ENCODE measurements at regions not wholly inside any gene's neighbourhood (a gene's known extent, or its start where the extent isn't known, plus 50 kb on each side); places are given as distances from the start of the nearest gene placed in this dataset.

DNA sequence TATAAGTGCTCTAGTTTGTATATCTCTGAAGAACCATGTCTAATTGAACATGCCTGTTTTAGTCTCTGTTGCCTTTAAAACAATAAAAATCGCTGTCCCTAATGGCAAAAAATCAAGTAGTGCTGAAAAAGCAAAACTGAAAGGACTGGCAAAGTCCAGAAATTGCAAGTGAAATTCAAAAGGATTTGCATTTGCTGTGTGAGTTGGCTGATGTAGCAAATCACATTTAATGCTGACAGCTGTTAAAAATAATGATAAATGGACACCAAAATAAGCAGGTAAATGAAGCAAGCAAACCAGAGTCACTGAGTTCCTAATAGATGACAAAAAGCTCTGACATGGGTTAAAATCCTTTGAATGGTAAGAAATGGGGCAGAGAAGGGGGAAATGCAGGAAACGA is 874.1 kb downstream of the GRM8 start:
- Histone ChIP-seq H3K27ac (no peak overlapping the region), H3K4me1 (no peaks in the 10 kb centered on the region), H3K36me3 (ENCODE audit: low read depth, missing control alignments) (no peaks in the 10 kb centered on the region), H3K4me3 (no peak overlapping the region), H3K27me3 (no peaks in the 10 kb centered on the region), H3K9me3 (no peaks in the 10 kb centered on the region)
- DNase-seq = no peak
- TF ChIP-seq POLR2A (IDR thresholded peaks at IDR 0.05) = no peak
- TF ChIP-seq, protein P1, sequence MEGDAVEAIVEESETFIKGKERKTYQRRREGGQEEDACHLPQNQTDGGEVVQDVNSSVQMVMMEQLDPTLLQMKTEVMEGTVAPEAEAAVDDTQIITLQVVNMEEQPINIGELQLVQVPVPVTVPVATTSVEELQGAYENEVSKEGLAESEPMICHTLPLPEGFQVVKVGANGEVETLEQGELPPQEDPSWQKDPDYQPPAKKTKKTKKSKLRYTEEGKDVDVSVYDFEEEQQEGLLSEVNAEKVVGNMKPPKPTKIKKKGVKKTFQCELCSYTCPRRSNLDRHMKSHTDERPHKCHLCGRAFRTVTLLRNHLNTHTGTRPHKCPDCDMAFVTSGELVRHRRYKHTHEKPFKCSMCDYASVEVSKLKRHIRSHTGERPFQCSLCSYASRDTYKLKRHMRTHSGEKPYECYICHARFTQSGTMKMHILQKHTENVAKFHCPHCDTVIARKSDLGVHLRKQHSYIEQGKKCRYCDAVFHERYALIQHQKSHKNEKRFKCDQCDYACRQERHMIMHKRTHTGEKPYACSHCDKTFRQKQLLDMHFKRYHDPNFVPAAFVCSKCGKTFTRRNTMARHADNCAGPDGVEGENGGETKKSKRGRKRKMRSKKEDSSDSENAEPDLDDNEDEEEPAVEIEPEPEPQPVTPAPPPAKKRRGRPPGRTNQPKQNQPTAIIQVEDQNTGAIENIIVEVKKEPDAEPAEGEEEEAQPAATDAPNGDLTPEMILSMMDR (IDR thresholded peaks at IDR 0.05) = no peak
- intact Hi-C loops (cut with DNase I; ENCODE audit: low total_unique reads) = no loop called here
- WGBS, 2 donors = 74 to 77% methylated on average over 2 of the region's 2 CpGs

DNA sequence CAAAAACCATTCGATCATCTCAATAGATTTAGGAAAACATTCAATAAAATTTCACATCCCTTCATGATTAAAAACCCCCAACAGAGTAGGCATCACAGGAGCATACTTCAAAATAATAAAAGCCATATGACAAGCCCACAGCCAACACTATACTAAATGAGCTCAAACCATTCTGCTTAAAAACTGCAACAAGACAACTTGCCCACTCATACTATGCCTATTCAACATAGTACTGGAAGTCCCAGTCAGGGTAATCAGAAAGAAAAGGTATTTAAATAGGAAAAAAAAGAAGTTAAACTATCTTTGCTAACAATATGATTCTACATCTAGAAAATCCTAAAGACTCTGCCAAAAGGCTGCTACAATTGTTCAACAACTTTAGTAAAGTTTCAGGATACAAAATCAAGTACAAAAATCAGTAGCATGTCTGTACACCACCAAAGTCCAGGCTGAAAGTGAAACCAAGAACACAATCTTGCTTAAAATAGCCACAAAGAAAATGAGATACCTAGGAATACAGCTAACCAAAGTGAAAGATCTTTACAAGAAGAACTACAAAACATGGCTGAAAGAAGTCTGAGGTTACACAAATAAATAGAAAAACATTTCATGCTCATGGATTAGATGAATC is 882.6 kb downstream of the GRM8 start:
- Histone ChIP-seq H3K27me3 (no peaks in the 10 kb centered on the region), H3K4me3 (no peak overlapping the region), H3K4me1 (no peaks in the 10 kb centered on the region), H3K36me3 (ENCODE audit: low read depth, missing control alignments) (no peaks in the 10 kb centered on the region), H3K27ac (no peak overlapping the region), H3K9me3 (no peaks in the 10 kb centered on the region)
- no peak for TF ChIP-seq POLR2A (IDR thresholded peaks at IDR 0.05)
- TF ChIP-seq, protein P1 (IDR thresholded peaks at IDR 0.05) = no peak
- intact Hi-C loops (cut with DNase I; ENCODE audit: low total_unique reads) = no loop called here
- DNase-seq = no peak
- 94 to 98% methylated on average over 1 of the region's 1 CpG for whole genome bisulfite sequencing, 2 donors

DNA sequence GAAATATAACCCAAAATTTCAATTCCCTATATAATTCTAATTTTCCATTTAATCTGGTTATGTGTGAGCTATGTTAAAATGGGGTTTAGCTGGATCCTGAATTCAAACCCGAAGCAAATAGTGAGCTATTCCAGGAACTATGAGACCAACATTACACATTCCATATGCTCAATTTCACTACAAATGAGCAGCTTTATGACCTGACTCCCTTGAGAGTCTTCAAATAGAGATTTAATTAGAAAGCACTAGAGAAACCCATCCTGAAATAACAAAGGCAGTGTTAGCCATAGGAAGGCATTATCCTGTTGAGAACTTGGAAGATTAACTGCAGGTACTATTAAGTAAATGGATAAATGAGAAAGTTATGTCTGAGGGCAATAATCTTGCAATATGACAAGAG is 890.0 kb downstream of the GRM8 start:
- no peak overlapping the region for H3K4me3 ChIP-seq
- intact Hi-C loops (cut with DNase I; ENCODE audit: low total_unique reads) = no loop called here
- no peaks in the 10 kb centered on the region for H3K4me1 ChIP-seq
- no peaks in the 10 kb centered on the region for H3K27me3 ChIP-seq
- no peak for TF ChIP-seq POLR2A (IDR thresholded peaks at IDR 0.05)
- TF ChIP-seq, protein P1 (IDR thresholded peaks at IDR 0.05) = no peak
- no peaks in the 10 kb centered on the region for H3K9me3 ChIP-seq
- no peaks in the 10 kb centered on the region for H3K36me3 ChIP-seq (ENCODE audit: low read depth, missing control alignments)
- H3K27ac ChIP-seq = no peak overlapping the region
- no peak for DNase-seq
- 66 to 75% methylated on average over 1 of the region's 1 CpG for WGBS, 2 donors

DNA sequence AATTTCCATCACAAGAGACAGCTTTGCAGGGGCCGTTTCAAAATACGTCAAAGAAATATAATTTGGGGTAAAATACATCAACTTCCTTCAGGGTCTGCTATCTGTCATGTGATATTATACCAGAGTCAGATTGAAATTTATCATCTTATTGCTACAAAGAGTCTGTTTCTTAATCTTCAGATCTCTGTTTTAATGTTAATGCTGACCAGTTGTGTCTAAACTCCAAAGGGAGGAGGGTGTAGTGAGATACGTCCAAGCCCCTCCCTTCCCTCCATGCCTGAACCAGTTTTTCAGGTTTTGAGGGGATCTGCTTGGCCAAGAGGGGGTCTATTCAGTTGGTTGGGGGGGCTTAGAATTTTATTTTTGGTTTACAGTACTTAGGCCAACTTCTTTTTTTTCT is 891.6 kb downstream of the GRM8 start:
- Histone ChIP-seq H3K27me3 (no peaks in the 10 kb centered on the region), H3K4me1 (no peaks in the 10 kb centered on the region), H3K27ac (no peak overlapping the region), H3K9me3 (no peaks in the 10 kb centered on the region), H3K4me3 (no peak overlapping the region), H3K36me3 (ENCODE audit: low read depth, missing control alignments) (no peaks in the 10 kb centered on the region)
- 72 to 80% methylated on average over 3 of the region's 3 CpGs for whole genome bisulfite sequencing, 2 donors
- DNase-seq = no peak
- TF ChIP-seq POLR2A (IDR thresholded peaks at IDR 0.05) = no peak
- TF ChIP-seq, protein P1 (IDR thresholded peaks at IDR 0.05) = no peak
- intact Hi-C loops (cut with DNase I; ENCODE audit: low total_unique reads) = no loop called here

DNA sequence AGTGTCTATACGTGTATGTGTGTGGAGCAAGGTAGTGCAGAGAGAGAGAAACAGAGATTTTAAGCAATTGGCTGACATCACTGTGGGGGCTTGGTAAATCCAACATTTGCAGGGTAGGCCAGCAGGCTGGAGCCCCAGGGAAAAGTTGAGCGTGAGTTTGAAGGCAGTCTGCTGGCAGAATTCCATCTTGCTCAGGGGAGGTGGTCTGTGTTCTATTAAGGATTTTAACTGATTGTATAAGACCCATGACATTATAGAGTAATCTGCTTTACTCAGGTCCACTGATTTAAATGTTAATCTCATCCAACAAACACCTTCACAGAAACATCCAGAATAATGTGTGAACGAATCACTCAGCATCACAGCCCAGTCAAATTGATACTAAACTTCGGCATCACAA is 912.9 kb downstream of the GRM8 start:
- Histone ChIP-seq H3K4me3 (no peak overlapping the region), H3K27me3 (no peaks in the 10 kb centered on the region), H3K9me3 (no peaks in the 10 kb centered on the region), H3K36me3 (ENCODE audit: low read depth, missing control alignments) (no peaks in the 10 kb centered on the region), H3K4me1 (no peaks in the 10 kb centered on the region), H3K27ac (no peak overlapping the region)
- DNase-seq = no peak
- intact Hi-C loops (cut with DNase I; ENCODE audit: low total_unique reads) = no loop called here
- 70 to 77% methylated on average over 4 of the region's 4 CpGs for WGBS, 2 donors
- TF ChIP-seq POLR2A (IDR thresholded peaks at IDR 0.05) = no peak
- TF ChIP-seq, protein P1 (IDR thresholded peaks at IDR 0.05) = no peak

Measured in testis (tissue), 2 donors.